ENCODE measurements at regions not wholly inside any gene's neighbourhood (a gene's known extent, or its start where the extent isn't known, plus 50 kb on each side); places are given as distances from the start of the nearest gene placed in this dataset.
"Not testable (repeated sequence)": the region's sequence is repeated elsewhere in the genome, so short reads cannot be mapped to it uniquely, and the experiment has no call there.

DNA sequence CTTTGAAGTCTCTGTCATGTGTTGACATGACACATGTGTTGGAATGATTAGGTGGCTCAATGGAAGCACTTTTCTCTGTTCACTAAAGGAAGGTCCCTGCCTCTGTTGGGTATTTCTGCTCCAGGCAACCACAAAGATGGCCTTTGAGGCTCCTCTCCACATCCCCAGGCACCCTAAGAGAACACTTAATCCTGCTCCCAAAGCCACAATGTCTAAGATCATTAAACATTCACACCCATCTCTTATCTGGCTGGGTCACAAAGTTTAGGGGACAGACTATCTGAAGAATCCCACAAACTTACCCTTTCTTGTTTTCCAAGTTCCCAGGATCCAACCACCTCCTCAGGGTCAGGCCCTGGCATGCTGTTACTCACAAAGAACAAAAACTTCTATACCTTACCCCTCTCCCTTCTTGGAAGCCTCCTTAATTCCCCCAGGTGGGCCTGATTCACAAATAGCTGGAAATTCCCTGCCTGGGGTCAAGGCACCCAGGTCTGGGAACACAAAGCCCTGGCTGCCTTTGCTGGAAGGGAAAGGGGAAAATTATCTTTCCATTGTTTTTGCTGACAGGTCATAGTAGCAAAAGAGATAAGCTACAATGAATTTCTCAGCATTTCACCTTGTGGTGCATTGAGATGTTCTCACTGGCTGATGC is 333.7 kb downstream of the PCNX1 start:
- no peak for DNase-seq

DNA sequence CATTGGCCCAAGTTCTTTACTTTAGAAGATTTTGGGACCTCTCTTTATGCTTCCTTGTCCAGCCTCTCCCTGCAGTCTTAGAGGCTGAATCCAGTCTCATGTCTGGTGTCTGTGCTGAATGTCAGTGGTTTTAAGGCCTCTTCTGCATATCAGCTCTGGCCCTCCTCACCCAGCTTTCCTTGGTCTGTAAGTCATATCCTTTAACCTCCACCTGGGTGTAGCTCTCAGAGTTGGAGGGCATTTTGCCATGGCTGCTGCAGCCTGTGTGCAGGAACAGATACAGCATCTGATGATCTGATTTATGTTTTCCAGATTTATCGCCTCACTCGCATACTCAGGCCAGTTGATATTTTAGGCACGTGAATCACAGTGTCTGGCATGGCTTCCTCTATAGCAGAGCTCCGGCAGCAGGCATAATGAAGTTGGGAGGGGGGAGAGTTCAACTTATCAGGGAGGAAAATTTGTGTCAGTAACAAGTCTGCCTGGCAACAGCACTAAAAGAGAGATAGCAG is 335.0 kb downstream of the PCNX1 start:
- no peak for DNase-seq

DNA sequence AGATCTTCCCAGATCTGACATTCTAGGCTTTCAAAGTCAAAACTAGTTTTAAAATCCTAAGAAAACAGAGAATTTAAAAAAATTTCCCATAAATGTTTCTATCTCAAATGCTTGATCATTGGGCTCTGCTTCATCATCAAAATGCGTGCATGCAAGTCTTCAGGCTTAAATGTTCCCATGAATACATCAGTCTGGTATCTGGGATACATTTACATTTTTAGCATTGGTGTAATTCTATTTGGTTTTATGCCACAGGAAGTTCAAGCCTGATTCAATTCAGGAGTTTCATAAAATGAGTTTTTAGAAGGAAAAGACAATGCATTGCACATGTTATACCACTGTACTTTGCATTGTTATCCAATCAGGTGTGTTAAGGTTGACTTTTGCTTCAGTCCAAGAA is 336.4 kb downstream of the PCNX1 start:
- DNase-seq = no peak

DNA sequence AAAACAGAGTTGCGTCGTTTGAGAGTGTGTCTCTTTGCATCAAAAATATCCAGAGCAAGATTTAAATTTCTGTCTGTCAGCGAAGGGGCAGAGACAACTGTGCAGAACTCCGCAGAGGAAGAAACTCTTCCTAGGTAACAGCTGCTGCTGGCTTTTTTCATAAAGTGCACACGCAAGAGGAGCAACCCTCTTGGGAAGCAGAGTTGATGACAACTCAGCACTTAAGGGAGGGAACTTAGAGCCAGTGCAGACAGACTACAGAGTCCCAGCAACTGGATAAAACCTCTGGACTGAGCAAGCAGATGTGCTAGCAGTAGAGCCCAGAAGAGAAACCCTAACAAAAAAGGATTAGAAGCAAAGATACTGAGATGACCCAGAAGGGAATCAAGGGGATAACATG is 337.1 kb downstream of the PCNX1 start:
- no peak for DNase-seq

DNA sequence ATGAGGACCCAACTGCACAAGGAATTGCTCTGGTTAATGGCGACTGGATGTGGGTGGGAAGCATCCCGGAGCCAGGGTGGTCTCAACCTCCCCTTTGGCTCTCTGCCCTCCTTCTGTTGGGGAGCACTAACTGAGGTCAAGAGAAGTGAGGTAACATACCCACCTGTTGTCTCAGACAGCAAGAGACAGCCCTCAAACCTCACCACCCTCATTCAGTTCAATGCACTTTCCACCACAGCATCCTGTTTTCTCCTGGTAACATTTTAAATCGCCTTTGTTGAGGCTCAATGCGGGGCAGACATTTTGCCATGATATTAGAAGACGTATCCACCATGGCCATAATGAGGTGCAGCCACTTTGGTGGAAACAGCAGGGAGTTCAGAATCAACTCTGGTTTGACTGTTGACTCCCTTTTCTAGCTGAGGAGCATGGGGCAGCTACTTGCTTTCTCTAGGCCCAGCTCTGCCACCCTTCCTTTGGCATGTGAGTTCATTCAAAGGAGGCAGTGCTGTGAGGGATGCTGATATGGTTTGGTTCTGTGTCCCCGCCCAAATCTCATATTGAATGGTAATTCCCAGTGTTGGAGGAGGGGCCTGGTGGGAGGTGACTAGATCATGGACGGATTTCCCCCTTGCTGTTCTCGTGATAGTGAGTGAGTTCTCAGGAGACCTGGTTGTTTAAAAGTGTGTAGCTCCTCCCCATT is 338.6 kb downstream of the PCNX1 start:
- DNase-seq = peak; percentile 8

DNA sequence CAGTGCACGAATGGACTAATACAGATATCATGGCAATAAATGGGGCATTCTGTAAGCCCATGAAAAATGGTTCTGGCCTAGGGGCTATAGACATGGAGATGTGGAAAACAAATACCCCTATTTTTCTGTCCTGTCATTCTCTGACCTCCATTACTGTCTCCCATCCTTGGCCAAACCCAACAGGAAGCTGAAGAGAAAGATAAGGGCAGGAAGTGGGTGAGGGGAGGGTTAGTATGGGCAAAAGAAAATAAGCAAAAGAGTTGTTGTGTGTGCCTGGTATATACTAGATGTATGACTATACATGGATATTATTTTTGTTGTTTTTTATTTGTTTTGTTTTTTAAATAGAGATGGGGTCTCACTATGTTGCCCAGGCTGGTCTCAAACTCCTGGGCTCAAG is 339.3 kb downstream of the PCNX1 start:
- no peak for DNase-seq

DNA sequence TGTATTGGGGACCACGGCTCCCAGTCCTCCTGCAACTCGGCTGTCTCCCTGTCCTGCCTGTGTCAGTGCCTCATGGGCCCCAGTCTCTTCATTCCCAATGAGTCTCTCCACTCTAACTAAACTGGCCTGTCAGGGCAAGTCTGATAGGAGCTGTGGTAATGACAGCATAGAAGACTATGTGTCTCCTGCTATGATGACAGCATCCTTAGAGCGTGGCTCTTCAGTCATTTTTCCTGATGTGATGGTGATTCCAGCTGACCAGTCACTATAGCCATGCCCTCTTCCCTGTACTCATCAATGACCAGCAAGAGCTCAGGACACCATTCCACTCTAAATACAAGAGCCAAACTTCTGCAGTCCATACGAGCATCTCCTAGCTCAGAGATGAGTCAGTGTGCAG is 339.8 kb downstream of the PCNX1 start:
- no peak for DNase-seq

DNA sequence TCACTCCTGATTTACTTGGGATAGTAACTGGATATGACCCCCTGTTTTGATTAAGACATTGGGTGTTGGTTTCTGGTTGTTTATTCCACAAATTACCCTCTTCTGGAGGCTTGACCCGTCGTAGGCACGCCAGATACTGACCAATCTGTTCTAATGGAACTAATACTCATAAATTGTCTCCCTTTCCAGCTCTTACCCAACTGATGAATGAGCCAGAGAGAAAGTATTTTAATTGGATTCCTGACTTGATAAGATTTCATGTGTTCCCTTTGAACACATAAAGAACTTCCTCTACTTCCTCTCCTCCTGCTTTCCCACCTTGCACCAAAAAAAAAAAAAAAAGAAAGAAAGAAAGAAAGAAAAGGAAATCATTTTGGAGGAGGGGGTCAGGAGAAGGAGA is 340.9 kb downstream of the PCNX1 start:
- DNase-seq = no peak

DNA sequence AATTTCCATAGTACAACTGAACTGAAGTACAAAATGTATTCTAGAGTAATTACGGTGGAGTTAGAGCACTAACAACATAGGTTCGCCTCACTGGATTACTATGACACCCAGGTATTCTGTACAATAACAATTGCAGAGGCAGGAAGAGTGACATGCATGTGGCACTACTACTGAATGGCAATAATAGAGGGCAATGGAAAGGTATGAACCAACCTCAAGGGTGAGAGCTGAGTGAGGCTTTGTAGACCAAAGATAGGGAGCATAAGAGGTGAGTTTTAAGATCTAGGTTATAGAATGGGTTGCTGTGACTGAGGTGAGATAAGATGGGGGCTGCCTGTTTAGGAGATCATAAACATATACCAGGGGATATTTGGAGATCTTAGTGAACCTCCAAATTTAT is 343.1 kb downstream of the PCNX1 start:
- no peak for DNase-seq

DNA sequence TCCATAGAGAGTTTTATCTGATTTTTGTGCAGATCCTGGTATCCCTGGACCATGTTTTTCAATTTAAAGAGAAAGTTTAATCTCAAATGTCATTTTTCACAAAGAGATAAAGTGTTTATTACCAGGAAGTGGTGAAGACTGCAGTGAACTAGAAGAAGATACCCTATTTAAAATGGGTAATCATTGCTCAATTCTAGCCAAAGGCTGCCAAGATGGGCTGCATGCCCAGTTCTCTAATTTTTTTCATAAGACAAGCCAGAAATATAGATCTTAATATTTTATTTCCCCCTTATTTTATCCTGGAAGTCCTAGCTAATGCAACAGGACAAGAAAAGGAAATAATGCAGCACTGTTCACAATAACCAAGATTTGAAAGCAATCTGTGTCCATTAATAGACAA is 343.5 kb downstream of the PCNX1 start:
- DNase-seq = no peak

DNA sequence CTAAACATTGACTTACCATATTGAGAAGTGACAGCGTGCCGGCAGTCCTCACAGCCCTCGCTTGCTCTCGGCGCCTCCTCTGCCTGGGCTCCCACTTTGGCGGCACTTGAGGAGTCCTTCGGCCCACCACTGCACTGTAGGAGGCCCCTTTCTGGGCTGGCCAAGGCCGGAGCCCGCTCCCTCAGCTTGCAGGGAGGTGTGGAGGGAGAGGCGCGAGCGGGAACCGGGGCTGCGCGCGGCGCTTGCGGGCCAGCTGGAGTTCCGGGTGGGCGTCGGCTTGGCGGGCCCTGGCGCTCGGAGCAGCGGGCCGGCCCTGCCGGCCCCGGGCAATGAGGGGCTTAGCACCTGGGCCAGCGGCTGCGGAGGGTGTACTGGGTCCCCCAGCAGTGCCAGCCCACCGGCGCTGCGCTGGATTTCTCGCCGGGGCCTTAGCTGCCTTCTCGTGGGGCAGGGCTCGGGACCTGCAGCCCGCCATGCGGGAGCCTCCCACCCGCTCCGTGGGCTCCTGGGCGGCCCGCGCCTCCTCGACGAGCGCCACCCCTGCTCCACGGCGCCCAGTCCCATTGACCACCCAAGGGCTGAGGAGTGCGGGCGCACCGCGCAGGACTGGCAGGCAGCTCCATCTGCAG is 346.9 kb downstream of the PCNX1 start:
- not testable (repeated sequence) for DNase-seq

DNA sequence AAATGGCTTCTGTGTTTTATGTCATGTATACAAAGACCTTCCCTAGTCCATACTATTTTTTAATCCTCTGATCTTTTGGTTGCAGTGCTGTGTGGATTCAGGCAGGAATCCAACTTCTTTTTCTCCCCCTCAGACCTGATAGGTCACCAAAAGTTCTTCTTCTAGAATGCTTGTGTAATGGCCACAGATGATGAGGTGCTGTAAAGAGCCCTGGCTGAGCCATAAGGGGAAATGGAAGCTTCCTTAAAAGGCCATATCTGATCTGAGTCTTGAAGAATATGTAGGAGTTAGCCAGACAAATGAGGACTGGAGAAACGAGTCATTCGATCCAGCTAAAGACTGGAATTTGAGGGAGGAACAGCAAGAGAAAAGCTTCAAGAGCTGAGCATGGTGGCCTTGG is 353.9 kb downstream of the PCNX1 start:
- no peak for DNase-seq

DNA sequence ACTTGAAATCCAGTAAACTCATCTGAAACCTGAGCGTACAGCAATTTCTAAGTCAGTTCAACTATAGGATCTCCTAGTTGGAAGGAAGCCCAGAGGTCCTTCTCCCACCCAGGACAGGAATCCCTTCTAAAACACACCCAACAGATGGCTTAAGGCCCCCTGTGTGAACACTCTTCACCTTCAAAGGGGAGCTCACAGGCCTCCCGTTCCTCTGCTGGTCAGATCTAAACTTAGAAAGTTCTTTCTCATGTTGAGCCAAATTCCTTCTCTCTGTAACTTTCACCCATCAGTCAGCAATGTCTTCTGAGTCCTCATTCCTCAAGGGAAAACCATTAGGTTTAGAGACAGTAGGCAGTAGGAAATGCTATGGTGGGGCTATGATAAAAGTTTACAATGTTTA is 355.2 kb downstream of the PCNX1 start:
- DNase-seq = no peak

DNA sequence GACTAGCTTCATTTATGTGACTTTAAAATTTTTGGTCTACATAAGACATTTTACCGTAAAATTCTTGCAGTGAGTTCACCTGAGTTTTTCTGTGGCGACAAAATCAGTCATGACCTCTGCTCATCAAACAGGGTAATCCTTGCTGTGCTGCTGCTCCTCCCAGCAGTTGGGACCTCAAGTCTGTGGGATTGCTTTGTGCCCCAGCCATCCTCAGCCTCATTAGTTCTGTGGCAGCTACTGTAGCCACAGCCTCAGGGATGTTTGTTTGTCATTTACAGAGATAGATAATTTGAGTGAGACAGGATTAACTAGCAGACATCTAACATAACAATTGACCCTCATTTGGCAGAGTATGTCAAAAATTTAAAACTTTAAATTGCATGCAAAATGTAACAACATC is 357.0 kb downstream of the PCNX1 start:
- DNase-seq = no peak

DNA sequence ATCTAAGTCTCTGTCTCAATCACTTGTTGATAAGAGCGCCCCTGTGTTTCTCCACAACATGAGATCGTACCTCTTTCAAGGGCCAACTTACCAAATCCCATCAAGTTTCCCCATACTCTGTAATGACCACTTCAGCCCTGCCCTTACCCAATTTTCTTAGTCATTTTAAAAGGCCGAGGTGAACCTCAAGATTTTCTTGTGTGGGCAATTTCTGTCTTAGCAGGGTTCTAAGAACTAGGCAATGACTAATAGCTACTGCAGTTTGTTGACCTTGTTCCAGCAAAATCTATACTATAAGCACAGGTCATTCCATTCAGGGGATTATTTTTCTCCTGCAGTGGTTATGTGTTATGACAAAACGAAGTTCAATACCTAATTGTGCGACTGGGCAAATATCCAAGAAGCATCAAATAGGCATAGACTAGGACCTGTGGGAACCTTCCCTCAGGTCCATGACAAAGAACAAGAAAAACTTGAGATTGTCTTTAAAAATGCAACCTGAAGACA is 359.8 kb downstream of the PCNX1 start:
- no peak for DNase-seq

DNA sequence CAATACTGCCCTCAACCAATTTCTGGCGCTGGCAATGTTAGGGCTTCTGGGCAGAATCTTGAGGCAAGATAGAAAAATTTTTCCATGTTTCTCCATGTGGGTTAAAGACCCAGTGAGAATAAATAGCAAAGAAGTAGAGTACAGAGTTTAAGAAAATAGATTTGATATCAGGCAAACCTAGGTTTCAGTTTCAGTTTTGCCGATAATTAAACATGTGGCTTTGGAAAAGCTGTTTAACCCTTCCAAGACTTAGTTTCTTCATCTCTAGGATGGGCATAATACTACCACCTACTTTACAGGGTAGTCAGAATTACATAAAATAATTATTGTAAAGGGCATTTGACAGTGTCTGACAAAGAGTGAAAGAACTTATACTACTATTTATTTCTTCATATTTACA is 360.4 kb downstream of the PCNX1 start:
- peak; percentile 30 for DNase-seq

DNA sequence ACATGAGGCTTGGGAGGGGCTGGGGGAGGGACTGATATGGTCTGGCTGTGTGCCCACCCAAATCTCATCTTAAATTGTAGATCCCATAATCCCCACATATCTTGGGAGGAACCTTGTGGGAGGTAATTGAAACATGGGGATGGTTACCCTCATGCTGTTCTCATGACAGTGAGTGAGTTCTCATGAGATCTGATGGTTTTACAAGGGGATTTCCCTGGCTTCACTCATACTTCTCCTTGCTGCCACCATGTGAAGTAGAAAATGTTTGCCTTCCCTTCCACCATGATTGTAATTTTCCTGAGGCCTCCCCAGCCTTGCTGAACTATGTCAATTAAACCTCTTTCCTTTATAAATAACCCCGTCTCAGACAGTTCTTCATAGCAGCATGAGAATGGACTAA is 362.9 kb downstream of the PCNX1 start:
- no peak for DNase-seq

DNA sequence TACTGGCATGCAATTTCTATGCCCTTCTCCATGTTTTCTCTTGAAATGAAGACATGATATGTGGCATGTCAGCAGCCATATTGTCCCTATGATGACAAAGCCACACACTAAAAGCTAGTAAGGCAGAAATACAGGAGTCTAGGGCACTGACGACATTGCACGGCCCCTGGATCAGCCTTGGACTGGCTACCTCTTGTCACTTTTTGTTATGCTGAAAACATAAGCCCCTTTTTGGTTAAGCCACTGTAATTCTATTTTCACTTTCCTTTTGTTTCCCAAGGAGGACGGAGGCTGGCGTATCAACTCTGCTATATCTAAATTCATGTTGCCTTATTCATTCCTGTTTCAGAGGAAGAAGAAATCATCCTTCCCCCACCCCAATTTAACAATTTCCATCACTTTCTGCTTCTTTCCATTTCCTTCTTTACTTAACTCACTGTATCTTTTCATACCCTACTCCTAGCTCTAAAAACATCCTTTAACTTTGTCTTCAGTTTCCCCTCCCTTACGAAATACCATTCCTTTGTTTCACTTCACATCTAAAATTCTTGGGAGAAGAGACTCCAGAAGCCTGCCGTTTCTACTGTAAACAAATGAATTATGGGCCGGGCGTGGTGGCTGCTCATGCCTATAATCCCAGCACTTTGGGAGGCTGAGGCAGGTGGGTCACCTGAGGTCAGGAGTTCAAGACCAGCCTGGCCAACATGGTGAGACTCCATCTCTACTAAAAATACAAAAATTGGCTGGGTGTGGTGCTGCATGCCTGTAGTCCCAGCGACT is 364.1 kb downstream of the PCNX1 start:
- no peak for DNase-seq

DNA sequence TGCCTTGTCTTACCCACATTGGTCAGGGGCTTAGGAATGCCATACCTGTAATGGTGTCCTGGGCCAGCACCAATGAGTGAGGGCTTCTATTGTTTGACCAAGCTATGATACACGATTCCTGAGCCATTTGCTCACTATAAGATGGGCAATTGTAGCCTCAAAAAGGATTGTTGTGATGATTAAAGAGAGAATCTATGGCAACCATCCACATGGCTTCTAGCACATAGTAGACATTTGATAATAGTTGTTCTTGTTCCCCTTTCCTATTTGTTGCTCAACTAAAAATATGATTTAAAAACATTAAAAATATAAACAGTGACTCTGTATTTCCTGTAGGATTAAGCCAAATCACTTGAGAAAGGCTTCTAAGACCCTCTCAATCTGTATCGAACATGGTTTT is 366.1 kb downstream of the PCNX1 start:
- no peak for DNase-seq

DNA sequence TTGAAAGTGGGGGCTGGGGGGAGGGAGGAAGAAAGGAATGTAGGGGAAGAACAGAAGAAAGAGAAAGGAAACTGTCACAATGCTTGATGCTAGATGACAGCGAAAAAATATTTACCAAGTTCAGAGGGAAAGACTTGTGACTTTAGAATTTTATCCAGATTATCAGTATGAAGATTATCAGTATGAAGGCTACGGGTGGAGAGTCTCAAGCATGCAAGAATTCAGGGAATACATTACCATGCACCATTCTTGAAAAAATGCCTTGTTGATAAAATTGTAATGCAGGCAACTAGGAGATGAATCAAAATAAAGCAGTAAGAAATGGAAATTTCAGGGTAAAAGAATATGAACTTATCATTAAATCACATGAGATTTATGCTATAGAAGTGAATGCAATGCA is 376.8 kb downstream of the PCNX1 start:
- no peak for DNase-seq

DNA sequence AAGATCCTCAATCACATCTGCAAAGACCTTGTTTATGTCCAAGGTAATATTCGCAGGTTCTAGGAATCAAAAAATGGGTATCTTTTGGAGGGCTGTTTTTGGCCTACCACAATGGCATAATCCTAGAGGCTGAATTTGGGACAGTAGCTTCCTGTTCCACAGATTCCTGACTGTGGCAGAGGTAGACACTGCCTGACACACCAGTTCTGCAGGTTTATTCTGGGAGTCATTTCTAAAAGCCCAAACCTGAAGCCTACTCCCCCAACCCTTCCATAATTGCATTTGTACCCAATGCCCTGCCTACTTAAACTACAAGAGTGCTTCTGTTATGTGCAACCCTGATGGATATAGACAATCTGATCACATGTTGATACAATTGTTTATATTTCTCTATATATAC is 378.9 kb downstream of the PCNX1 start:
- DNase-seq = no peak

DNA sequence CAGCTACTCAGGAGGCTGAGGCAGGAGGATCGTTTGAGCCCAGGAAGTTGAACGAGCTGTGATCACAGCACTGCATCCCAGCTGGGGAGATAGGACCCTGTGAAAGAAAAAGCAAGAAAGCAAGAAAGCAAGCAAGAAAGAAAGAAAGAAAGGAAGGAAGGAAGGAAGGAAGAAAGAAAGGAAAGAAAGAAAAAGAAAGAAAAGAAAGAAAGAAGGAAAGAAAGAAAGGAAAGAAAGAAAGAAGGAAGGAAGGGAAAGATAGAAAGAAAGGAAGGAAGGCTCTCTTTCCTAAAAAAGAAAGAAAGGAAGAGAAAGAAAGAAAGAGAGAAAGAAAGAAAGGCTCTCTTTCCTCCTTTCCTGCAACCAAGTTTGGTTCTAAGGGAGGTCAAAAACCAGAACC is 380.3 kb downstream of the PCNX1 start:
- no peak for DNase-seq

DNA sequence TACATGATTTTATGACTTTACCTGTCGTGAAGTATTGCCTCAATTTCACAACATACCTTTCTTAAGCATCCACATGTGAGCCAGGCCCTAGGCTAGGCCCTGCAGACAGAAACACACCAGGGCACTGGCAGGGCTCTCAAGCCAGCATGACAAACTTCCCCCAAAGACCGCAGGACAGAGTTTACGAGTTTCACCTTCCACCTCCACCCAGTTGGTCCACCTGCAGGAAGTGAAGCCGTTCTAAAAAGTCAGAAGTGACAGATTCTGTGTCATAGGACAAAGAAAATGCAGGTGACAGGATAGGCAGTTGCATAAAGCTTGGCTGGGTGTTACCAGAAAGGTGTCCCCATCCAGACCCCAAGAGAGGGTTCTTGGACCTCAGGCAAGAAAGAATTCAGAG is 382.3 kb downstream of the PCNX1 start:
- peak; percentile 28 for DNase-seq
